ENCODE measurements at regions not wholly inside any gene's neighbourhood (a gene's known extent, or its start where the extent isn't known, plus 50 kb on each side); places are given as distances from the start of the nearest gene placed in this dataset.

DNA sequence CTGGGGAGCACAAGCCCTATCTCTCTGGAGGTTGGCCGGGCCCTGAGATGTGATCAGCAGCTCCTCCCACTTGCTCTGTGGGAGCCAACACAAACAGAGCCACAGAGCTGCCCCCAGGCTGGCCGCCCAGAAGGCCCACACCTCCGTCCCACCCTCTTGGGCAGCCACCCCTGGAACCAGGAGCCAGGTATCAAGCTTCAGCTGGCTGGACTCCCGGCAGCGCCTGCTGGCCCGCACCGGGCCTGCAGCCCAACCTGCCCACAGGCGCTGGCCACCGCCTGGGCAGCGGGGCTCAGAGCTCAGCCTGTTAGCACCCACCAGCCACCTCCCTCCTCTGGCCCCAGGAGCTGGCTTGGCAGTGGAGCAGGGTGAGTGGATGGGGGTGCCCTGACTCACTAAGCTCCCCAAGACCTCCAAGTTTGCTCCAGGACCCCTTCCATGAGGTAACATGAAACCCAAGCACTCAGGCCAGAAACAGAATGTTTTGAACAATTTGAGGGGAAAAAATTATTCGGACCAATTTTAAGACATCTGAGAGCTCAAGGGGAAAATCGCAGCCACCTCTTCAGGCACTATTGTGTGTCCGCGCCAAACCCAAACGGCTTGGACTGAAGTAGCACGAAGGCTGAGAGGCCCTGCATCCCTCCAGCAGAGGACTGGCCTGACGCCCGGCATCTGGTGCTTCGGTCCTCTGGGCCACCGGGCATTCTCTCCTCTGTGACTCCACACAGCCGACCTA lies 450.8 kb downstream of the SOX6 start:
- no peak for DNase-seq (ENCODE audit: low spot score)

DNA sequence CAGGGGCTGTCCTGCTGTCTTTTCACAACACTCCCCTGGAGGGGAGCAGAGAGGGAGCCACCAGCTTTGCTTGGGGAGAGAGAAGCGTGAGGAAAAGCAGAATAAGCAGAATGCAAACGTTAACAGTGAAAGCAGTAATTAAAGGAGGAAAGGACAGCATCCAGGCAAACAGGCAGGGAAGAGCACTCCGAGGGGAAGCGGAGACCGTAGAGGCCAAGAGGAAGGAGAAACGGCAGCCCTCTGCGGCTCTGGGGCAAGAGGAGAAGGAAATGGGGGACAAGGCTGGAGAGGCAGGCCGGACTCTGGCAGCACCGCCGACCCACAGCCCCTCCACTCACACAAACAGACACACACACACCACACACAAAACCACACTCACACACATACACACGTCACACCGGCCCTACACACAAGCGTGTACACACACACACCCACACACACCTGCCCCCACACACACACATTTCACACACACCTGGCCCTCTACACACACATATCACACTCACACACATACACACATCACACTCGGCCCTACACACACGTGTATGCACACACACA lies 449.8 kb downstream of the SOX6 start:
- DNase-seq (ENCODE audit: low spot score): no peak

- no peak for DNase-seq (ENCODE audit: low spot score)
These were observed 448.5 kb downstream of the SOX6 start for GRCh38 chr11:15907806-15908205.

GRCh38 chr11:15909937-15910598 lies 446.3 kb downstream of the SOX6 start:
- no peak for DNase-seq (ENCODE audit: low spot score)

DNA sequence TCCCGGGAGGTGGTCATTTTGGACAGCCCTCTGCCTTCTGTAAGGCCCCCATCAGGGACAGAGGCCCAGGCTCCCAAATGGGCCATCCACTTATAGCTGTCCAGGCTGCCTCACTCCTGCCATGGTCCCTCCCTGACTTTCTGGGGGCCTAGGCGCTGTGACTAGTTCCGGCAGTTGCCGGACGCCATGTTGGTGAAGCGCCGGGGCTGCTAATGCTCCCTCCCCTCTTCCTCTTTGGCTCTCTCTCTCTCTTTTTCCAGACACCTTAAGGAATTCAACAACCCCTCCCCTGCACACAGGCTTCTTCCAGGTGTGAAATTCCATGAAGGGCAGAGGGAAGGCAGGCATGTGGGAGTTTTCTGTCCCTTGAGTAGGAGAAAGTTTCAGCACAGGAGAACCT lies 445.6 kb downstream of the SOX6 start:
- no peak for DNase-seq (ENCODE audit: low spot score)

GRCh38 chr11:15911377-15912044 lies 444.8 kb downstream of the SOX6 start:
- DNase-seq (ENCODE audit: low spot score): peak; percentile 45

GRCh38 chr11:15912291-15912690 lies 444.1 kb downstream of the SOX6 start:
- no peak for DNase-seq (ENCODE audit: low spot score)

GRCh38 chr11:15912825-15913224 lies 443.5 kb downstream of the SOX6 start:
- DNase-seq (ENCODE audit: low spot score): no peak

DNA sequence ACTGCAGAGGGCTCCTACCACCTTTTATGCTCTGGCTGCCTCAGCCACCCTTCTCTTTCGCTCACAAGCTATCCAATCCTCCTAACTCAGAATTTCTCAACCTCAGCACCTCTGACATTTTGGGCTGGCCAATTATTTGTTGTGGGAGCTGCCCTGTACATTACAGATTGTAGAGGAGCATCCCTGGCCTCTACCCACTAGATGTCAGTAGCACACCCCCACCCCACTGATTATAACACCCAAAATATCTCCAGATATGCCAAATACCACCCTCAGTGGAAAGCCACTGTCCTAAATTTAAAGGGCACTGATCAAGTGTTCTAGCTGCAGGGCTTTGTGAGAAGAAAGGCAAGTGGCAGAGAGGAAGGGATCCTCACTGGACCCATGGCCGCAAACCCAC lies 443.1 kb downstream of the SOX6 start:
- DNase-seq (ENCODE audit: low spot score): no peak
